BJ (cell line): ENCODE measurements at regions not wholly inside any gene's neighbourhood (a gene's known extent, or its start where the extent isn't known, plus 50 kb on each side); places are given as distances from the start of the nearest gene placed in this dataset.

Experiments used
- CTCF ChIA-PET: fragments of 350-600 bp; formaldehyde crosslinking; extraction: SDS; loops from one replicate; lab custom pipeline; 2021; ENCODE audit warnings: antibody characterized with exemption, inconsistent platforms; lab: Yijun Ruan, JAX
- POLR2A ChIA-PET: fragments of 300-600 bp; sonication (Branson Sonifier 250); formaldehyde crosslinking; extraction: SDS; loops from one replicate; lab custom pipeline; 2021; ENCODE audit warnings: antibody characterized with exemption; lab: Charles Lee
- DNase-seq: peaks from one replicate; pipeline ENCODE4 v3.0.0-alpha.2; 2011; ENCODE audit warnings: low read depth
- H3K27me3 ChIP-seq: 2 replicates; pipeline ENCODE4 v1.6.0; 2011; ENCODE audit warnings: low read length; ENCODE audit not compliant: control insufficient read depth, insufficient read depth
- H3K36me3 ChIP-seq: 2 replicates; pipeline ENCODE4 v1.5.1; 2011; ENCODE audit warnings: low read length; ENCODE audit not compliant: control insufficient read depth, insufficient read depth
- H3K4me3 ChIP-seq: 2 replicates; pipeline ENCODE4 v1.5.1; 2011; ENCODE audit warnings: low read depth, mild to moderate bottlenecking, control low read depth, low read length
- TF ChIP-seq, protein P1 (sequence below): IDR thresholded peaks from 2 replicates; pipeline ENCODE4 v1.5.1; 2011; ENCODE audit warnings: low read depth, mild to moderate bottlenecking, control low read depth, inconsistent platforms, low read length, moderate library complexity; ENCODE audit not compliant: insufficient read depth

DNA sequence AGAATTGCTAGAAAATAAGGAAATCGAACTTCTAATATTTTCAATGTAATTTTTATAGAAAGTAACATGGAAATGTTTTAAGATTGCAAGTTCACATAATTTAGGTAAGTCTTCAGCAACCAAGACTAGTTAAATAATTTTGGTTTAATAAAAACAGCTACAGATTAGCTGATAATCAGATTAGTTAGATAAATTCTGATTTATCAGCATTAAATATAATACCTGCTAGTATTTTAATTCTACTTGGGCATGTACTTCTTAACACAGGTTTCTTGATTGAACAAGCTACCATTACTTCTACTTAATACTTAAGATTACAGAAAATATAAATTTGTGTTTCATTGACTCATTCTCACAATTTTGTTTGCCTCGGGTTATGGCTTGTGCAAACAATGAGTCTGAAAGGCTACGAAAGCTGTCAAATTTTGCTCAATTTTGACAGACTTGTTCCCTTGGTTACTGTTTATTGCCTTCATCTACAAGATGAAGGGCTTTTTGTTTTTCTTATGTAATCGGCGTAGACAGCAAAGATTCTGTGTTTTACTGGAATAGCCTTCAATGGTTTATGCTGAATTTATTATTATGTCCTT, 116.1 kb upstream of the NUDT4 start:
- ChIA-PET POLR2A (no interaction called here), CTCF (interaction anchor here (1.1 to 1.2 kb wide), 2 partner anchors 11 to 22 kb away, joined by 3 read pairs; no protein-coding TSS in a partner anchor)
- H3K27me3 ChIP-seq, result no peaks in the 10 kb centered on the region
- no peak for DNase-seq
- H3K36me3 ChIP-seq, result no peaks in the 10 kb centered on the region
- TF ChIP-seq, protein P1, sequence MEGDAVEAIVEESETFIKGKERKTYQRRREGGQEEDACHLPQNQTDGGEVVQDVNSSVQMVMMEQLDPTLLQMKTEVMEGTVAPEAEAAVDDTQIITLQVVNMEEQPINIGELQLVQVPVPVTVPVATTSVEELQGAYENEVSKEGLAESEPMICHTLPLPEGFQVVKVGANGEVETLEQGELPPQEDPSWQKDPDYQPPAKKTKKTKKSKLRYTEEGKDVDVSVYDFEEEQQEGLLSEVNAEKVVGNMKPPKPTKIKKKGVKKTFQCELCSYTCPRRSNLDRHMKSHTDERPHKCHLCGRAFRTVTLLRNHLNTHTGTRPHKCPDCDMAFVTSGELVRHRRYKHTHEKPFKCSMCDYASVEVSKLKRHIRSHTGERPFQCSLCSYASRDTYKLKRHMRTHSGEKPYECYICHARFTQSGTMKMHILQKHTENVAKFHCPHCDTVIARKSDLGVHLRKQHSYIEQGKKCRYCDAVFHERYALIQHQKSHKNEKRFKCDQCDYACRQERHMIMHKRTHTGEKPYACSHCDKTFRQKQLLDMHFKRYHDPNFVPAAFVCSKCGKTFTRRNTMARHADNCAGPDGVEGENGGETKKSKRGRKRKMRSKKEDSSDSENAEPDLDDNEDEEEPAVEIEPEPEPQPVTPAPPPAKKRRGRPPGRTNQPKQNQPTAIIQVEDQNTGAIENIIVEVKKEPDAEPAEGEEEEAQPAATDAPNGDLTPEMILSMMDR, result no peak
- H3K4me3 ChIP-seq, result no peak overlapping the region

DNA sequence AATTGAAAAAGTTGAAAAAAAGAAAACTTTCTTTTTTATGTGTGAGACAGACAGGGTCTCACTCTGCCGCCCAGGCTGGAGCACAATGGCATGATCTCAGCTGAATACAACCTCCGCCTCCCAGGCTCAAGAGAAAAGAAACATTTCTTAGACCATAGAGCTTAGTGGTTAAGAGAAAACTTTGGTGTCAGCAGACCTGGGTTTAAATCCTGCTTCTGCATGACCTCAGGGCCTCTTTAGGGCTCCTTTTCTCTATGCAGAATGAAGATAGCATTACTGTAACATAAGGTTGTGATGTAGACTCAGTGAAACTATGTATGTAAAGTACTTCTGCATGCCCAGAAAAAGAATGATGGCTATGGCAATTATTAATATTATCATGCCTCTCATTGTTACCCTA, 104.7 kb upstream of the NUDT4 start:
- Histone ChIP-seq H3K36me3 (no peaks in the 10 kb centered on the region), H3K4me3 (no peak overlapping the region), H3K27me3 (no peaks in the 10 kb centered on the region)
- DNase-seq, result no peak
- POLR2A ChIA-PET, result no interaction called here
- TF ChIP-seq, protein P1, result no peak
- CTCF ChIA-PET, result interaction anchor here (1.0 kb wide), 1 partner anchor 12 kb away, joined by 3 read pairs; no protein-coding TSS in a partner anchor

DNA sequence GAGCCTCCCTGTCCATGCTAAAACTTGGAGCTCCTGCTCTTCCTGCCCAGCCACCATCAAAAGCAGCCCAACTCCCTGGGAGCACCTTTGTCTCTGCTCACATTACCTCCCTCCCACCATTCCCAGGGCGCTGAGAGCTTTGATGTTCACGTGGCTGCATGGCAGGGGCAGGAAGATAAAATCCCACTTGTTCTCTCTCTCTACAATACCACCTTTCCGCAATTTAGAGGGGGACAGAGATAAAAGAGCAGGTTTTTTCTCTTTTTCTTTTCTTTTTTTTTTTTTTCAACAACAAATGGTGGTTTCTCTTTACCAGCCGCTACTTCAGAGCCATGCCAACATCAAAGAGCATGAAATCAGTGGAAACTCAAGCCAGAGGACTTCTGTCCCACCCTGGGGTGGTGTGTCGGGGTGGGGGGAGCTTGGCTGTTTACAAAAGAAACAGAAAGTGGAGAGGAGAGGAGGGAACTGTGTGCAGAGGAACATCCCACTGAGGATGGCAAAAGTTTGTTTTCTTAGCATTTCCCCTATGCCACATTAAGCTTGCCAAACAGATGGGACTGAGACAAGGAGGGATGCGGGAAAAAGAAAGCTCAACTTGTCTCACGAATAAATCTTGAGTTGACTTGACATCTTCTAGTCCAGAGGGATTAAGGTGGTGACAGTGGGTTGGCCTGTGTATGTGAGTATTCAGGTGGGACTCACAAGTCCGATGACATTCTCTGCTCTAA, 103.7 kb upstream of the NUDT4 start:
- TF ChIP-seq, protein P1, result no peak
- Histone ChIP-seq H3K36me3 (no peaks in the 10 kb centered on the region), H3K27me3 (no peaks in the 10 kb centered on the region), H3K4me3 (no peak overlapping the region)
- CTCF ChIA-PET, result no interaction called here
- no peak for DNase-seq
- POLR2A ChIA-PET, result no interaction called here

DNA sequence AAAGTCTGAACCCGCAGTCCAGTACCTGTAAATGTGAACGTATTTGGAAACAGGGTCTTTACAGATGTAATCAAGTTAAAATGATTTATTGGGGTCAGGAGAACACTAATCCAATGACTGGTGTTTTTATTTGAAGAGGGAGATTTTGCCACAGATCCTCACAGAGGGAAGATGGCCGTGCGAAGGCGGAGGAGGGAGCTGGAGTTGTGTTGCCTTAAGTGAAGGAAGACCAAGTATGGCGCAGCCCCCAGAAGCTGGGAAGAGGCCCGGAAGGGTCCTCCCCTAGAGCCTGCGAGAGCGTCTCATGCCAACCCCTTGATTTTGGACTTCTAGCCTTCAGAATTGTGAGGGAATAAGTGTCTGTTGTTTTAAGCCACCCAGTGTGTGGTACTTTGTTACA, 102.8 kb upstream of the NUDT4 start:
- ChIA-PET POLR2A (no interaction called here), CTCF (no interaction called here)
- Histone ChIP-seq H3K27me3 (no peaks in the 10 kb centered on the region), H3K4me3 (no peak overlapping the region), H3K36me3 (no peaks in the 10 kb centered on the region)
- TF ChIP-seq, protein P1, result no peak
- no peak for DNase-seq

DNA sequence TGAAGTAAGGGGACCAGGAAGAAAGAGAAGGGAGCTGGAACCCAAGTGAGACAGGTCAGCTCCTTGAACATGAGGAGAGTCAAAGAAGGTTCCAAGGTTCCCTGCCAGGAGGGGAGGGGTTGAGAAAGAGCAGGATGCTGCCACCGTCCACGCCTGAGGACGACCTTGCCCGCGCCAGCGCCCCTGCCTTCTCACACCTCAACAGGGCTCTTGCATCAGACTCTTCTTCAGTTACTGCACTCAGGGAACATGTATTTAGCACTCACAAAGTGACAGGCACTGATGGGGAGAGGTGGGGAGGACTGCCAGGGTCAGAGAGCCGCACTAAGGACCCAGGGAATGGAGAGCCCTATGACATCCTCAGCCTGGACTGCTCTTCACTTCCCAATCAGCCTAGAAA, 102.1 kb upstream of the NUDT4 start:
- Histone ChIP-seq H3K4me3 (no peak overlapping the region), H3K27me3 (no peaks in the 10 kb centered on the region), H3K36me3 (no peaks in the 10 kb centered on the region)
- DNase-seq, result no peak
- ChIA-PET CTCF (interaction anchor here (0.6 kb wide), 1 partner anchor 41 kb away, joined by 3 read pairs; no protein-coding TSS in a partner anchor), POLR2A (no interaction called here)
- TF ChIP-seq, protein P1, result no peak
